NB4 (cell line): ENCODE measurements at regions not wholly inside any gene's neighbourhood (a gene's known extent, or its start where the extent isn't known, plus 50 kb on each side); places are given as distances from the start of the nearest gene placed in this dataset.

Experiments used
- MYC ChIP-seq: IDR thresholded peaks from 2 replicates; pipeline ENCODE4 v1.6.1; 2011; ENCODE audit warnings: low read depth, low read length
- POLR2A ChIP-seq: IDR thresholded peaks from 2 replicates; pipeline ENCODE4 v1.6.1; 2011; ENCODE audit warnings: mild to moderate bottlenecking; ENCODE audit not compliant: insufficient read length; ENCODE audit errors: extremely low read depth
- TF ChIP-seq, protein P1 (sequence below): IDR thresholded peaks from one replicate; pipeline ENCODE4 v1.5.1; 2012; ENCODE audit warnings: low read depth, low read length
- TF ChIP-seq, protein P2 (sequence below): IDR thresholded peaks from 2 replicates; pipeline ENCODE4 v1.6.1; 2011; ENCODE audit warnings: low read depth, low read length

DNA sequence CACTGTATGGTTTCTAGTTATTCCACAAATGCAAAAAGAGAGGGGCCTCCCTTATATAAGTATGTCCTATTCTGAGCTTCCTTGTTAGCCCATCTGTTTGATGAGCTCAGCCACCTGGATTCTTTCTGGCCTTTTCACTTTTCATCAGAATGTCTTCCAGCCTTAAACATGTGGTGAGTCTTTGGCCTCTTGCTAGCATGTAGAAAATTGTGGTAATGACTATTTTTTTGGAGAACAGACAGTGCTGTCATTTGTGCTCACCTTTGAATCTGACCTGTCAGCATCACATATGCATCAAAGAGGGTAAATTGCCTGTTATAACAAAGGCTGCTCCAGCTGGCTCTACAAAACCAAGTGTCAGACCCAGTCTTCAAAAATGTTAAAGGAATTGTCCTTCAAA lies 558.7 kb downstream of the RAB38 start:
- TF ChIP-seq, protein P1, sequence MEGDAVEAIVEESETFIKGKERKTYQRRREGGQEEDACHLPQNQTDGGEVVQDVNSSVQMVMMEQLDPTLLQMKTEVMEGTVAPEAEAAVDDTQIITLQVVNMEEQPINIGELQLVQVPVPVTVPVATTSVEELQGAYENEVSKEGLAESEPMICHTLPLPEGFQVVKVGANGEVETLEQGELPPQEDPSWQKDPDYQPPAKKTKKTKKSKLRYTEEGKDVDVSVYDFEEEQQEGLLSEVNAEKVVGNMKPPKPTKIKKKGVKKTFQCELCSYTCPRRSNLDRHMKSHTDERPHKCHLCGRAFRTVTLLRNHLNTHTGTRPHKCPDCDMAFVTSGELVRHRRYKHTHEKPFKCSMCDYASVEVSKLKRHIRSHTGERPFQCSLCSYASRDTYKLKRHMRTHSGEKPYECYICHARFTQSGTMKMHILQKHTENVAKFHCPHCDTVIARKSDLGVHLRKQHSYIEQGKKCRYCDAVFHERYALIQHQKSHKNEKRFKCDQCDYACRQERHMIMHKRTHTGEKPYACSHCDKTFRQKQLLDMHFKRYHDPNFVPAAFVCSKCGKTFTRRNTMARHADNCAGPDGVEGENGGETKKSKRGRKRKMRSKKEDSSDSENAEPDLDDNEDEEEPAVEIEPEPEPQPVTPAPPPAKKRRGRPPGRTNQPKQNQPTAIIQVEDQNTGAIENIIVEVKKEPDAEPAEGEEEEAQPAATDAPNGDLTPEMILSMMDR: no peak
- TF ChIP-seq POLR2A (no peak), MYC (no peak)
- TF ChIP-seq, protein P2, sequence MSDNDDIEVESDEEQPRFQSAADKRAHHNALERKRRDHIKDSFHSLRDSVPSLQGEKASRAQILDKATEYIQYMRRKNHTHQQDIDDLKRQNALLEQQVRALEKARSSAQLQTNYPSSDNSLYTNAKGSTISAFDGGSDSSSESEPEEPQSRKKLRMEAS: no peak
